ENCODE measurements at regions not wholly inside any gene's neighbourhood (a gene's known extent, or its start where the extent isn't known, plus 50 kb on each side); places are given as distances from the start of the nearest gene placed in this dataset.
"Not testable (repeated sequence)": the region's sequence is repeated elsewhere in the genome, so short reads cannot be mapped to it uniquely, and the experiment has no call there.

- not testable (repeated sequence) for H3K56ac ChIP-seq (ENCODE audit: insufficient read length, low read depth, low read length); H3K27ac Mint-ChIP-seq; H4K8ac ChIP-seq (replicated peaks; ENCODE audit: insufficient read length, low read depth, low read length); H2BK15ac ChIP-seq (ENCODE audit: low read depth, low read length); H3K79me1 ChIP-seq (ENCODE audit: insufficient read depth, low read depth, low read length, poor library complexity, severe bottlenecking); H4K20me1 ChIP-seq (ENCODE audit: control insufficient read depth, insufficient read depth, insufficient read length); H2AFZ ChIP-seq (ENCODE audit: low read length); H2BK20ac ChIP-seq (ENCODE audit: low read depth, low read length, poor library complexity, severe bottlenecking); H3K4me2 ChIP-seq (ENCODE audit: insufficient read depth, insufficient read length, low read length); H4K91ac ChIP-seq (ENCODE audit: insufficient read length, low read depth, low read length); H3K23me2 ChIP-seq (ENCODE audit: insufficient read length, low read depth, low read length, poor library complexity, severe bottlenecking); DNase-seq; H2AK5ac ChIP-seq (ENCODE audit: insufficient read length, low read length); H3K27ac ChIP-seq (ENCODE audit: insufficient read length, low read depth, low read length); H3K23ac ChIP-seq (ENCODE audit: insufficient read length, low read depth, low read length); H3K4ac ChIP-seq (ENCODE audit: low read depth, low read length); H3K18ac ChIP-seq (ENCODE audit: insufficient read length, low read depth, low read length); H3K27me3 Mint-ChIP-seq (ENCODE audit: low read depth); H3K79me2 ChIP-seq (ENCODE audit: insufficient read depth, low read length); H2BK12ac ChIP-seq (ENCODE audit: insufficient read length, low read depth, low read length); H3K4me1 Mint-ChIP-seq; H3K9ac ChIP-seq (ENCODE audit: extremely low read depth, insufficient read length, low read length); H3K14ac ChIP-seq (ENCODE audit: insufficient read depth, low read length); H3T11ph ChIP-seq (ENCODE audit: low read length); H2BK5ac ChIP-seq (ENCODE audit: insufficient read length, low read length); H3K4me1 ChIP-seq (ENCODE audit: insufficient read depth, low read length); H3K27me3 ChIP-seq (ENCODE audit: insufficient read depth, low read length); H2BK120ac ChIP-seq (ENCODE audit: low read depth, low read length, poor library complexity, severe bottlenecking); H4K5ac ChIP-seq (ENCODE audit: insufficient read length, low read depth, low read length)
- no CpG with 5 or more reads among the region's 20 CpGs for WGBS (ENCODE audit: extremely low coverage, insufficient read length, low lambda C conversion rate)
- peaks cover 71 to 80% of the 10 kb centered on the region in 2 experiments for H3K9me3 Mint-ChIP-seq
- H3K36me3 Mint-ChIP-seq (ENCODE audit: insufficient read depth in 1 of 3, low read depth in 3 of 3) = peaks cover 0 to 13% (median 6%) of the 10 kb centered on the region in 3 experiments; a peak in 6 of 7 replicates
- H3K4me3 Mint-ChIP-seq = peak overlapping the region in 1 of 2 experiments; percentile 12; a peak in 1 of 5 replicates
- peaks cover 41% of the 10 kb centered on the region for H3K9me3 ChIP-seq (ENCODE audit: control insufficient read depth, low read depth, low read length)
These were observed 201.1 kb downstream of the CCT8L2 start for GRCh38 chr22:16391417-16391930.

DNA sequence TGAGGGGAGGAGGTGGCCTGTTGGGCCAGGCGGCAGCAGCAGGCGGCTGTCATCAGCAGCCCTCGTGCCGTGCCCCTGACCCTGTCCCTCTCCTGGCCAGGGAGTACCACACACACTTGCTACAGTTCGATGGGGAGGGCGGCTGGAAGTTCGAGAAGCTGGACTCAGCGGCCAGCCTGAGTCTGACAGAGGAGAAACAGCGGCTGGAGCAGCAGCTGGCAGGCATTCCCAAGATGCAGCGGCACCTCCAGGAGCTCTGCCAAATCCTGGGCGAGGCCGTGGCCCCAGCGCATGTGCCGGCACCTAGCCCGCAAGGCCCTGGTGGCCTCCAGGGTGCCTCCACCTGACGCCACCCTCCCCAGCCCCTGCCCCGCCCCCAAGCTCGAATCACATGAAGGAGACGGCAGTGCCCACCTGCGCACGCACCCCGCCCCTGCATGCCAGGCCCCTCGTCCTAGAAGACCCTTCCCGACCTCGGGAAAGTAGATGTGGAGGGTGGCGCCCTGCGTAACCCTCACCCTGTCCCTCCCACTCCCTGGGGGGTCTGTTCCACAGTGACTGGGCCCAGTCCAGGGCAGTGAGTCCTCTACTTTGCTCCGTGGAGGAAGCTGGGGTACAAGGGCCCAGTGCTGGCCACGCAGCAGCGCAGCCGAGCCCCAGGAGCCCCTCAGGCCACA lies 201.9 kb downstream of the CCT8L2 start:
- not testable (repeated sequence) for H3K18ac ChIP-seq (ENCODE audit: insufficient read length, low read depth, low read length); H3K14ac ChIP-seq (ENCODE audit: insufficient read depth, low read length); H3K23ac ChIP-seq (ENCODE audit: insufficient read length, low read depth, low read length); H3T11ph ChIP-seq (ENCODE audit: low read length); H3K4me1 Mint-ChIP-seq; H2AFZ ChIP-seq (ENCODE audit: low read length); H4K8ac ChIP-seq (replicated peaks; ENCODE audit: insufficient read length, low read depth, low read length); H3K4me3 Mint-ChIP-seq; H3K79me1 ChIP-seq (ENCODE audit: insufficient read depth, low read depth, low read length, poor library complexity, severe bottlenecking); H3K56ac ChIP-seq (ENCODE audit: insufficient read length, low read depth, low read length); H3K27me3 Mint-ChIP-seq (ENCODE audit: low read depth); H3K4me2 ChIP-seq (ENCODE audit: insufficient read depth, insufficient read length, low read length); H2AK5ac ChIP-seq (ENCODE audit: insufficient read length, low read length); H3K79me2 ChIP-seq (ENCODE audit: insufficient read depth, low read length); H3K27me3 ChIP-seq (ENCODE audit: insufficient read depth, low read length); H2BK120ac ChIP-seq (ENCODE audit: low read depth, low read length, poor library complexity, severe bottlenecking); DNase-seq; H3K9ac ChIP-seq (ENCODE audit: extremely low read depth, insufficient read length, low read length); H4K91ac ChIP-seq (ENCODE audit: insufficient read length, low read depth, low read length); H3K27ac Mint-ChIP-seq; H2BK20ac ChIP-seq (ENCODE audit: low read depth, low read length, poor library complexity, severe bottlenecking); H3K4ac ChIP-seq (ENCODE audit: low read depth, low read length); H3K23me2 ChIP-seq (ENCODE audit: insufficient read length, low read depth, low read length, poor library complexity, severe bottlenecking); H2BK12ac ChIP-seq (ENCODE audit: insufficient read length, low read depth, low read length); H3K27ac ChIP-seq (ENCODE audit: insufficient read length, low read depth, low read length); H3K4me1 ChIP-seq (ENCODE audit: insufficient read depth, low read length); H2BK5ac ChIP-seq (ENCODE audit: insufficient read length, low read length); H4K20me1 ChIP-seq (ENCODE audit: control insufficient read depth, insufficient read depth, insufficient read length); H2BK15ac ChIP-seq (ENCODE audit: low read depth, low read length); H4K5ac ChIP-seq (ENCODE audit: insufficient read length, low read depth, low read length)
- peaks cover 0 to 13% (median 10%) of the 10 kb centered on the region in 3 experiments; a peak in 6 of 7 replicates for H3K36me3 Mint-ChIP-seq (ENCODE audit: insufficient read depth in 1 of 3, low read depth in 3 of 3)
- WGBS (ENCODE audit: extremely low coverage, insufficient read length, low lambda C conversion rate) = no CpG with 5 or more reads among the region's 31 CpGs
- peaks cover 37% of the 10 kb centered on the region for H3K9me3 ChIP-seq (ENCODE audit: control insufficient read depth, low read depth, low read length)
- H3K9me3 Mint-ChIP-seq = peaks cover 72 to 81% of the 10 kb centered on the region in 2 experiments

Data from H9 (cell line).